Cardiac fibroblast (primary cell): ENCODE measurements at regions not wholly inside any gene's neighbourhood (a gene's known extent, or its start where the extent isn't known, plus 50 kb on each side); places are given as distances from the start of the nearest gene placed in this dataset.

Experiments
- DNase-seq, 2 donors: peaks; one replicate each; pipeline versions ENCODE4 v3.0.0 to v3.0.0-alpha.2; 2010; ENCODE audit warnings: low read depth in 2 of 2
- H3K4me3 ChIP-seq, 2 donors: replicated peaks in 1 of 2; 1 replicate in 1 of 2; 2 replicates in 1 of 2; pipeline ENCODE4 v1.5.1; 2011; ENCODE audit warnings: low read depth in 2 of 2, low read length in 2 of 2, mild to moderate bottlenecking in 2 of 2, moderate library complexity in 1 of 2
- TF ChIP-seq, protein P1 (sequence below): IDR thresholded peaks from one replicate; pipeline ENCODE4 v1.5.1; 2011; ENCODE audit warnings: low read depth, mild to moderate bottlenecking, low read length, inconsistent platforms

DNA sequence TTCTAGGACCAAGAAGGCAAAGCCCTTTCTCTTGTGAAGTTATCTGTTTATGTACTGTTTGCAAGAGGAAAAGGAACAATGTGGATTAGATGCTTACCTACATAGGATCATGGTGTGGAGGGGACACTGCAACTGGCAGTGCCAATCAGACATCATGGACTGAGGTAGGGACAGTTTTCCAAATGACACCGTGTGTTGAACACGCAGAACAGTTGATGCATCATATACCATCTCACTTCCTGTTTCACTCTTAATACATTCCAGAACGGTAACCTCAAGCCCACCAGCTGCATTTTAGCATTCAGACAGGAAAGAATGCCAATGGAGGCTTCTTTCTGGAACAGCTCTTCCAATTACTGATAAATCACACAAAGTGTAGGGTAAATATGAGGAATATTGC lies 397.7 kb upstream of the LMCD1 start:
- TF ChIP-seq, protein P1, sequence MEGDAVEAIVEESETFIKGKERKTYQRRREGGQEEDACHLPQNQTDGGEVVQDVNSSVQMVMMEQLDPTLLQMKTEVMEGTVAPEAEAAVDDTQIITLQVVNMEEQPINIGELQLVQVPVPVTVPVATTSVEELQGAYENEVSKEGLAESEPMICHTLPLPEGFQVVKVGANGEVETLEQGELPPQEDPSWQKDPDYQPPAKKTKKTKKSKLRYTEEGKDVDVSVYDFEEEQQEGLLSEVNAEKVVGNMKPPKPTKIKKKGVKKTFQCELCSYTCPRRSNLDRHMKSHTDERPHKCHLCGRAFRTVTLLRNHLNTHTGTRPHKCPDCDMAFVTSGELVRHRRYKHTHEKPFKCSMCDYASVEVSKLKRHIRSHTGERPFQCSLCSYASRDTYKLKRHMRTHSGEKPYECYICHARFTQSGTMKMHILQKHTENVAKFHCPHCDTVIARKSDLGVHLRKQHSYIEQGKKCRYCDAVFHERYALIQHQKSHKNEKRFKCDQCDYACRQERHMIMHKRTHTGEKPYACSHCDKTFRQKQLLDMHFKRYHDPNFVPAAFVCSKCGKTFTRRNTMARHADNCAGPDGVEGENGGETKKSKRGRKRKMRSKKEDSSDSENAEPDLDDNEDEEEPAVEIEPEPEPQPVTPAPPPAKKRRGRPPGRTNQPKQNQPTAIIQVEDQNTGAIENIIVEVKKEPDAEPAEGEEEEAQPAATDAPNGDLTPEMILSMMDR: no peak
- no peak for DNase-seq
- H3K4me3 ChIP-seq: no peak overlapping the region

GRCh38 chr3:8106921-8107320 lies 394.7 kb upstream of the LMCD1 start:
- no peak overlapping the region for H3K4me3 ChIP-seq
- TF ChIP-seq, protein P1: no peak
- no peak for DNase-seq

DNA sequence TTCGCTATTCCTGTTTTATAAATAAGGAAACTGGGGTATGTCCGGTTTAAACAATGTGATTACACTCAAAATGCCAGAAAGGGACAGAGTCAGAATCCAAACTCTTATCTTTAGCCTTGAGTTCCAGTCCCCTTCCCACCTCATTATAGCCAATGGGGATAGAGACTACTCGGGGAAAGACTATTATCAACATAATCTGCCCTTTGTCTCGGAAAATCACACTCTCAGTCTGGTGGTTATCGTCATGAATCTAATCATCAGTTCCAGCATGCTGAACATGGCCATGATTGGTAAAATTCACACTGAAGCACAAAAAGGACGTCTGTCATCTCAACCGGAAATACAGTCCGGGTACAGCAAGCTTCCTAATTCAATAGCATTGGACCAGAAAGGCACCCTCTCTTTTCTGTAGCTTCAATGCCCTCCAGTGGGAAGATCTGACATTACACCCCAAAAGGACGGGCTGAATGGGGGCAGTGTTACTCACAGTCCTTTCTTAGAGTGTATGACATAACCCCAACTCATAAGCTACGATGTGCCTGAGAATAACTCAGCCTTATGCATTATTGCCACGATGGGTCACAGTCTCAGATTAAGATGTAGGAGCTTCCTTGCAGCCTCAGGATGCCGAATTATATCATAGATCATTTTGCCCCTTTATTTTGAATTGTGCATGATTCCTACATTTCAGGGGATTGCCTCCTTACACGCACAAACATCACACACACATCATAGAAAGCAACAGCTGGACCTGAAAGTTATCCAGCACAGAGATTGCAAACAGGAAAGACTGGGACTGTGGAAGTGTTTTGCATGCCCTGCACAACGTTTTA lies 390.4 kb upstream of the LMCD1 start:
- DNase-seq: peak; percentile 78 to 79
- TF ChIP-seq, protein P1: peak; percentile 79
- no peak overlapping the region for H3K4me3 ChIP-seq

- TF ChIP-seq, protein P1: no peak
- no peak overlapping the region for H3K4me3 ChIP-seq
- DNase-seq: no peak
Measured at GRCh38 chr3:8112587-8112986, 389.0 kb upstream of the LMCD1 start.

DNA sequence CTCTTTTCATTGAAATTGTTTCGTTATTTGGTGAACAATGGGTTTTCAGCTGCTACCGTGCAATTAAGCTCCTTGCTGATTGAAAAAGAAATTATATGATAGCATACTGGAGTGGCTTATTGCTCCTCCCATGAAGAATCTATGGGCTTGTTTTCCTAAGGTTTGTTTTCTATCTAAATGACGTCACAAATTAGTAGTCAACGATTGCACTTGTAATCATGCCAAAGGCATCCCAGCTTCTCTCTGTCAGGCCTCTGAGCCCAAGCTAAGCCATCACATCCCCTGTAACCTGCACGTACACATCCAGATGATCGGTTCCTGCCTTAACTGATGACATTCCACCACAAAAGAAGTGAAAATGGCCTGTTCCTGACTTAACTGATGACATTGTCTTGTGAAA lies 388.0 kb upstream of the LMCD1 start:
- DNase-seq: no peak
- H3K4me3 ChIP-seq: no peak overlapping the region
- TF ChIP-seq, protein P1: no peak

- TF ChIP-seq, protein P1: no peak
- DNase-seq: no peak
- no peak overlapping the region for H3K4me3 ChIP-seq
Measured at GRCh38 chr3:8128686-8129085, 372.9 kb upstream of the LMCD1 start.
